ENCODE measurements at regions not wholly inside any gene's neighbourhood (a gene's known extent, or its start where the extent isn't known, plus 50 kb on each side); places are given as distances from the start of the nearest gene placed in this dataset.

GRCh38 chr3:127431066-127431465 is 143.2 kb upstream of the PRR20G start:
- Histone ChIP-seq H3K9ac (no peak overlapping the region), H3K36me3 (ENCODE audit: insufficient read depth) (no peaks in the 10 kb centered on the region), H2AFZ (ENCODE audit: low read depth) (no peak overlapping the region), H3K27me3 (ENCODE audit: insufficient read depth, low read depth) (no peaks in the 10 kb centered on the region), H4K20me1 (ENCODE audit: insufficient read depth) (no peaks in the 10 kb centered on the region), H3K27ac (no peak overlapping the region), H3K4me3 (IDR thresholded peaks at IDR 0.05; ENCODE audit: insufficient read depth, low read depth, low read length) (no peak overlapping the region), H3K4me1 (ENCODE audit: low read depth, poor library complexity, severe bottlenecking) (no peaks in the 10 kb centered on the region), H3K4me2 (no peak overlapping the region), H3K79me2 (ENCODE audit: insufficient read depth, low read depth) (no peaks in the 10 kb centered on the region)
- TF ChIP-seq, protein P1, sequence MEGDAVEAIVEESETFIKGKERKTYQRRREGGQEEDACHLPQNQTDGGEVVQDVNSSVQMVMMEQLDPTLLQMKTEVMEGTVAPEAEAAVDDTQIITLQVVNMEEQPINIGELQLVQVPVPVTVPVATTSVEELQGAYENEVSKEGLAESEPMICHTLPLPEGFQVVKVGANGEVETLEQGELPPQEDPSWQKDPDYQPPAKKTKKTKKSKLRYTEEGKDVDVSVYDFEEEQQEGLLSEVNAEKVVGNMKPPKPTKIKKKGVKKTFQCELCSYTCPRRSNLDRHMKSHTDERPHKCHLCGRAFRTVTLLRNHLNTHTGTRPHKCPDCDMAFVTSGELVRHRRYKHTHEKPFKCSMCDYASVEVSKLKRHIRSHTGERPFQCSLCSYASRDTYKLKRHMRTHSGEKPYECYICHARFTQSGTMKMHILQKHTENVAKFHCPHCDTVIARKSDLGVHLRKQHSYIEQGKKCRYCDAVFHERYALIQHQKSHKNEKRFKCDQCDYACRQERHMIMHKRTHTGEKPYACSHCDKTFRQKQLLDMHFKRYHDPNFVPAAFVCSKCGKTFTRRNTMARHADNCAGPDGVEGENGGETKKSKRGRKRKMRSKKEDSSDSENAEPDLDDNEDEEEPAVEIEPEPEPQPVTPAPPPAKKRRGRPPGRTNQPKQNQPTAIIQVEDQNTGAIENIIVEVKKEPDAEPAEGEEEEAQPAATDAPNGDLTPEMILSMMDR (conservative IDR thresholded peaks at IDR 0.05; ENCODE audit: low read depth, low read length), result no peak

DNA sequence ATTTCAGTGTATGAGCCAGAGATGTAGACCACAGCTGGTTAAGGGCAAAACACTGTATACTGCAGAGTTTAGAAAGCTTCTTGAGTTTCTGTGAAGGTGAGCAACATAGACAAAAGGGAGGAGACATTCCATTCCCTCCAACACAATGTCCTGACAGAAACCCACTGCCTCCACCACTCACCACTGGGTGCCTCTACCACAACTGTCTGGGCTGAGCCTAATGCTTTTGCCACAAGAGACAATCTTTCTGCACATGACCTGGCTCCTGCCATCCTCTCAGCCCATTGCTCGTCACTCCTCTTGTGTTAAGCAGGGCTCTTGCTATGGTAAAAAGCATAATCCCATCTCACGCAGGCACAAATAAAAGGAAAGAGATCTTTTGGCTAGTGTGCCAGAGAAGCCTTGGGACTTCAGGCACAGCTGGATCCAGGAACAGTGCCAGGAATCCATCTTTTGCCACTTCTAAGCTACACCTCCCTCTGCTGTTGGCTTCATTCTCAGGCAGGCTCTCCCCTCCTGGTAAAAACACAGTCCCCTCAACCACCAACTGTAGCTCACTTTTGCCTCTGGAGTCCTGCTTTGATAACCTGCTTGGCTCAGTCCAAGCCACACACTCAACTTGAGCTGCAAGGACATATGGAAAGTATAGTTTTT is 140.6 kb upstream of the PRR20G start:
- Histone ChIP-seq H3K9ac (no peak overlapping the region), H2AFZ (ENCODE audit: low read depth) (no peak overlapping the region), H4K20me1 (ENCODE audit: insufficient read depth) (no peaks in the 10 kb centered on the region), H3K27me3 (ENCODE audit: insufficient read depth, low read depth) (no peaks in the 10 kb centered on the region), H3K79me2 (ENCODE audit: insufficient read depth, low read depth) (no peaks in the 10 kb centered on the region), H3K27ac (no peak overlapping the region), H3K4me2 (no peak overlapping the region), H3K4me1 (ENCODE audit: low read depth, poor library complexity, severe bottlenecking) (no peaks in the 10 kb centered on the region), H3K36me3 (ENCODE audit: insufficient read depth) (no peaks in the 10 kb centered on the region), H3K4me3 (IDR thresholded peaks at IDR 0.05; ENCODE audit: insufficient read depth, low read depth, low read length) (no peak overlapping the region)
- TF ChIP-seq, protein P1 (conservative IDR thresholded peaks at IDR 0.05; ENCODE audit: low read depth, low read length), result no peak

DNA sequence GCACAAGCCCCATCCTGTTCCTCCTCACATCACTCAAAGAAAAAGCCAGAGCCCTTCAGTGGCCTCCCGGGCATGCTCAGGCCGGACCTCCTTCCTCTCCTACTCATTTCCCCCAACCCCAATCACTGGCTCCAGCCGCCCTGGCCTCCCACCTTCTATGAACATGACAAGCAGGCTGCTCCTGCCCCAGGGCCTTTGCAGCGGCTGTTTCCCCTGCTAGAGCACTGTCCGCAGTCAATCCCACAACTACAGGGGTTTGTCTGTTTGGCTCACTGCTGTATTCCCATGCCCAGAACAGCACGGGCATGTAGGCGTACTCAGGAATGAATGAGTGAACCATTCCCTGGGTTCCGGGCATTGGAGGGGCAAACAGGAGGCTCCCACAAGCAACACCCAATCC is 139.8 kb upstream of the PRR20G start:
- TF ChIP-seq, protein P1 (conservative IDR thresholded peaks at IDR 0.05; ENCODE audit: low read depth, low read length), result no peak
- no peaks in the 10 kb centered on the region for H3K36me3 ChIP-seq (ENCODE audit: insufficient read depth)
- no peak overlapping the region for H3K9ac ChIP-seq
- H3K4me2 ChIP-seq, result no peak overlapping the region
- no peak overlapping the region for H2AFZ ChIP-seq (ENCODE audit: low read depth)
- no peaks in the 10 kb centered on the region for H3K79me2 ChIP-seq (ENCODE audit: insufficient read depth, low read depth)
- no peaks in the 10 kb centered on the region for H4K20me1 ChIP-seq (ENCODE audit: insufficient read depth)
- no peaks in the 10 kb centered on the region for H3K4me1 ChIP-seq (ENCODE audit: low read depth, poor library complexity, severe bottlenecking)
- H3K27me3 ChIP-seq (ENCODE audit: insufficient read depth, low read depth), result no peaks in the 10 kb centered on the region; the same call in 1 of the 2 replicates
- no peak overlapping the region for H3K4me3 ChIP-seq (IDR thresholded peaks at IDR 0.05; ENCODE audit: insufficient read depth, low read depth, low read length)
- no peak overlapping the region for H3K27ac ChIP-seq

DNA sequence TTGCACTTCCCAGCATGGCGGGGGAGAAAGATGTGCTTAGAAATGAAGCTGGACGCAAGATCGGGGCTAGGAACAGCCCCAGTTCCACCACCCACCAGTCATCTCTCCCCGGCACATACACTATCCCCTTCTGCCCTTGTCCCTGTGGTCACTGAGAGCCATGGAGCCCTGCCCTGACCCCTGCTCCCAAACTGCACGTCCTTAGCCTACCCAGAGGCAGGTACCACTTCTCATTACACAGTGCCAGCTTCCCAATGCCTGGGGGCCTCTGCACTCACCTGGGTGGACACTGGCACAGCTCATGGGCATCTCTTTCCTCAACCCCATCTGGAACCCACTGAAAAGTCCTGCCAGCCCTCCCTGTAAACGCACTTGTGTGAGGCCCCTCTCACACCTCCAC is 139.3 kb upstream of the PRR20G start:
- Histone ChIP-seq H4K20me1 (ENCODE audit: insufficient read depth) (no peaks in the 10 kb centered on the region), H3K4me2 (no peak overlapping the region), H3K4me1 (ENCODE audit: low read depth, poor library complexity, severe bottlenecking) (no peaks in the 10 kb centered on the region), H3K36me3 (ENCODE audit: insufficient read depth) (no peaks in the 10 kb centered on the region), H3K9ac (no peak overlapping the region), H3K79me2 (ENCODE audit: insufficient read depth, low read depth) (no peaks in the 10 kb centered on the region), H2AFZ (ENCODE audit: low read depth) (no peak overlapping the region), H3K27me3 (ENCODE audit: insufficient read depth, low read depth) (no peaks in the 10 kb centered on the region; the same call in 1 of the 2 replicates), H3K27ac (no peak overlapping the region), H3K4me3 (IDR thresholded peaks at IDR 0.05; ENCODE audit: insufficient read depth, low read depth, low read length) (no peak overlapping the region)
- TF ChIP-seq, protein P1 (conservative IDR thresholded peaks at IDR 0.05; ENCODE audit: low read depth, low read length), result no peak
